BLaER1 (cell line): ENCODE measurements at regions not wholly inside any gene's neighbourhood (a gene's known extent, or its start where the extent isn't known, plus 50 kb on each side); places are given as distances from the start of the nearest gene placed in this dataset.

Experiments used
- H3K27ac ChIP-seq: shearing (Covaris generic); formaldehyde crosslinking; 2 replicates; pipeline ENCODE4 v1.8.1; 2022
- H3K27me3 ChIP-seq: shearing (Covaris generic); formaldehyde crosslinking; 2 replicates; pipeline ENCODE4 v1.8.1; 2022
- H3K36me3 ChIP-seq: shearing (Covaris generic); formaldehyde crosslinking; 2 replicates; pipeline ENCODE4 v1.8.1; 2022
- H3K4me1 ChIP-seq: shearing (Covaris generic); formaldehyde crosslinking; 2 replicates; pipeline ENCODE4 v1.8.1; 2022
- H3K4me2 ChIP-seq: shearing (Covaris generic); formaldehyde crosslinking; 2 replicates; pipeline ENCODE4 v1.8.1; 2022
- H3K4me3 ChIP-seq: shearing (Covaris generic); formaldehyde crosslinking; 2 replicates; pipeline ENCODE4 v1.8.1; 2022
- H3K9ac ChIP-seq: shearing (Covaris generic); formaldehyde crosslinking; 2 replicates; pipeline ENCODE4 v1.8.1; 2022
- H3K9me3 ChIP-seq: shearing (Covaris generic); formaldehyde crosslinking; 2 replicates; pipeline ENCODE4 v1.8.1; 2022
- H4K20me1 ChIP-seq: shearing (Covaris generic); formaldehyde crosslinking; 2 replicates; pipeline ENCODE4 v1.8.1; 2022
- Cebpa-rat ChIP-seq: shearing (Covaris generic); IDR thresholded peaks from 2 replicates; pipeline ENCODE4 v1.8.1; 2022

GRCh38 chr20:52643034-52643433, 329.1 kb upstream of the TSHZ2 start:
- Histone ChIP-seq H3K4me3 (no peak overlapping the region), H3K4me1 (peaks cover 12% of the 10 kb centered on the region)
- TF ChIP-seq Cebpa-rat = no peak

DNA sequence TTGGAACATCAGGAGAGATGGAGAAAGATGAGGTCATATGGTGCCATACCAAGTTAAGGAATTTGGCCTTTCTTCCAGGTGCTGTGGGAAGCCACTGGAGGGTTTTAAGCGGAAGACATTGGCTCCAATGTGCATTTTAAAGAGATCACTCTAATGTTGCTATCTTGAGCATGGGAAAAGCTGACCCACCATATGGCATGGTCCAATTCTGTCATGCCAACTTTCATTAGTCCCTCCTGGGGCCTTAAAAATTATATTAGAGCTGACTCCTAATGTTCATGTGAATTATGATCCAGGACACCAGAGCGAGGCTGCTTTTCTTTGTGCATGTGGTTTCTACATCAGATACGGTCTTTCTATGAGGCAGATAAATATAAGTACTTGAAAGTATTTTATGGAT, 335.0 kb upstream of the TSHZ2 start:
- no peak for TF ChIP-seq Cebpa-rat
- no peaks in the 10 kb centered on the region for H4K20me1 ChIP-seq
- no peaks in the 10 kb centered on the region for H3K36me3 ChIP-seq
- no peak overlapping the region for H3K4me2 ChIP-seq
- H3K27ac ChIP-seq = no peak overlapping the region
- H3K9me3 ChIP-seq = no peaks in the 10 kb centered on the region
- H3K4me3 ChIP-seq = no peak overlapping the region
- H3K9ac ChIP-seq = no peak overlapping the region
- no peaks in the 10 kb centered on the region for H3K27me3 ChIP-seq
- peaks cover 18% of the 10 kb centered on the region for H3K4me1 ChIP-seq

More at GRCh38 chr20:52643034-52643433, 329.1 kb upstream of the TSHZ2 start:
- no peaks in the 10 kb centered on the region for H3K36me3 ChIP-seq
- H3K27ac ChIP-seq = no peak overlapping the region
- no peak overlapping the region for H3K9ac ChIP-seq
- H3K9me3 ChIP-seq = no peaks in the 10 kb centered on the region
- H3K4me2 ChIP-seq = no peak overlapping the region
- no peaks in the 10 kb centered on the region for H3K27me3 ChIP-seq
- no peaks in the 10 kb centered on the region for H4K20me1 ChIP-seq

GRCh38 chr20:52631469-52631868, 340.7 kb upstream of the TSHZ2 start:
- Histone ChIP-seq H3K27me3 (no peaks in the 10 kb centered on the region), H3K4me3 (no peak overlapping the region), H3K4me1 (peaks cover 38% of the 10 kb centered on the region), H3K9me3 (peaks cover 5% of the 10 kb centered on the region), H3K36me3 (no peaks in the 10 kb centered on the region), H3K27ac (no peak overlapping the region), H3K9ac (no peak overlapping the region), H3K4me2 (peak overlapping the region; percentile 72), H4K20me1 (no peaks in the 10 kb centered on the region)
- no peak for TF ChIP-seq Cebpa-rat

GRCh38 chr20:52630138-52630537, 342.0 kb upstream of the TSHZ2 start:
- Histone ChIP-seq H3K36me3 (no peaks in the 10 kb centered on the region), H4K20me1 (no peaks in the 10 kb centered on the region)

GRCh38 chr20:52624281-52624680, 347.9 kb upstream of the TSHZ2 start:
- H3K4me2 ChIP-seq = no peak overlapping the region
- no peaks in the 10 kb centered on the region for H3K9me3 ChIP-seq
- H3K4me1 ChIP-seq = no peaks in the 10 kb centered on the region
- no peak overlapping the region for H3K4me3 ChIP-seq
- H3K9ac ChIP-seq = no peak overlapping the region
- no peaks in the 10 kb centered on the region for H4K20me1 ChIP-seq
- H3K36me3 ChIP-seq = no peaks in the 10 kb centered on the region
- no peak for TF ChIP-seq Cebpa-rat
- H3K27me3 ChIP-seq = no peaks in the 10 kb centered on the region
- H3K27ac ChIP-seq = no peak overlapping the region

More at GRCh38 chr20:52630138-52630537, 342.0 kb upstream of the TSHZ2 start:
- H3K4me2 ChIP-seq = peak overlapping the region; percentile 72
- H3K9ac ChIP-seq = no peak overlapping the region
- H3K27ac ChIP-seq = no peak overlapping the region
- no peak for TF ChIP-seq Cebpa-rat
- no peak overlapping the region for H3K4me3 ChIP-seq
- H3K9me3 ChIP-seq = peaks cover 5% of the 10 kb centered on the region
- H3K4me1 ChIP-seq = peaks cover 38% of the 10 kb centered on the region
- no peaks in the 10 kb centered on the region for H3K27me3 ChIP-seq

DNA sequence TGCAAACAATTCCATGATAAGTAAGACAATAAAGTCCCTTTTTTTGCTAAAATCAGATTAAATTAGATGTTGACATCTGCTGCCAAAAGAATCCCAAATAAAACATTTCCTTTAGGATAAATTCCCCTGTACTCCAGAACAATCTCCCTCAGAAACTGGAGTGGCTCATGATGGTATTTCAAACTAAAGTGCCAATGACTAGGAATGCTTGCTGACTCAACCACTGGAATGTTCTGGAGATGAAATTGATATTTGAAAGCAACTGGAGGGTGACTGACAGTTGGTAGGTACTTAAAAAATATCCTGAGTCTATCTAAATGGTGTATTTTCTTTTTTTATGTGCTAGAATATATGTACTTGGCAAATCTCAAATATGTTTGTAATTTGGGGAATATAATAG, 350.1 kb upstream of the TSHZ2 start:
- H3K4me3 ChIP-seq = no peak overlapping the region
- no peaks in the 10 kb centered on the region for H3K4me1 ChIP-seq
- no peak for TF ChIP-seq Cebpa-rat
- no peak overlapping the region for H3K9ac ChIP-seq
- no peaks in the 10 kb centered on the region for H4K20me1 ChIP-seq
- H3K36me3 ChIP-seq = no peaks in the 10 kb centered on the region
- H3K4me2 ChIP-seq = no peak overlapping the region
- no peaks in the 10 kb centered on the region for H3K27me3 ChIP-seq
- no peak overlapping the region for H3K27ac ChIP-seq
- H3K9me3 ChIP-seq = no peaks in the 10 kb centered on the region

- Histone ChIP-seq H3K9me3 (no peaks in the 10 kb centered on the region), H3K9ac (no peak overlapping the region), H3K4me1 (peaks cover 4% of the 10 kb centered on the region), H4K20me1 (no peaks in the 10 kb centered on the region), H3K27ac (no peak overlapping the region), H3K36me3 (no peaks in the 10 kb centered on the region), H3K27me3 (no peaks in the 10 kb centered on the region), H3K4me3 (no peak overlapping the region), H3K4me2 (no peak overlapping the region)
- no peak for TF ChIP-seq Cebpa-rat
Observed at GRCh38 chr20:52621401-52621800, 350.8 kb upstream of the TSHZ2 start.

DNA sequence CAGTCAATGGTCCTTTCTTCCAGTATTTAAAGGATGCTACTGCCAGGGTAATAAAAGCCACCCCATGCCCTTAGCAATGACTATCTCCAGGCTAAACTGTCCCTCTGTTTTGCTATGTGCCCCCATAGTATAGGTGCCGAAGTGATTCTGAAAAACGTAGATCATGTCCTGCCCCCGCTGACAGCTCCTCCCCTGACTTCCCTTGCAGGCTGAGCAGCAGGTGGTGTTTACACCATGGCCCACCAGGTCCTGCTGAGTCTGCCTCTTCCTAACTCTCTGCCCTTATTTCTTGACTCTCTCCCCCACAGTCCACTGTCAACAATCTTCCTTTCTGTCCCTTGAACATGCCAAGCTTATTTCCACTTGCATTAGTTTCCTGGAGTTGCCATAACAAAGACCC, 352.5 kb upstream of the TSHZ2 start:
- Histone ChIP-seq H3K4me3 (no peak overlapping the region), H3K27ac (no peak overlapping the region), H4K20me1 (no peaks in the 10 kb centered on the region), H3K9me3 (no peaks in the 10 kb centered on the region), H3K36me3 (no peaks in the 10 kb centered on the region), H3K4me1 (peaks cover 15% of the 10 kb centered on the region), H3K4me2 (no peak overlapping the region), H3K9ac (no peak overlapping the region), H3K27me3 (no peaks in the 10 kb centered on the region)
- TF ChIP-seq Cebpa-rat = no peak

DNA sequence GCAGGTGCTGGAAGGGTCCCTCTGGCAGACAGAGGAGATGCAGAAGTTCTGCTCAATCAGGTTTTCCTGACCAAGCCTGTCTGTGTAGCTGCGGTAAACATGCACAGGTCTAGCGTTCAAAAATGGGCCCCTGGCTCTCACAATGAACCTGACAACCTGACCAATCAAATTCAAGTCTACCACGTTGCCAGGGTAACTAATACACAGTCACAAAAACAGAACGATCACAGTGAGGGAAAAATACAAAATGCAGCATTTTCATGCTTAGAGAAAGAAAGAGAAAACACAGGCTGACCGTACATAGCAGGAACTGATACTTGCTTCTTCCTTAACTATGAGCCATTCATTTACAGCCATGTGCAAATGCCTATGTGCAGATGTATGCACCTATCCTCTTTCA, 353.1 kb upstream of the TSHZ2 start:
- no peaks in the 10 kb centered on the region for H3K36me3 ChIP-seq
- no peak overlapping the region for H3K9ac ChIP-seq
- no peak overlapping the region for H3K4me2 ChIP-seq
- H3K4me3 ChIP-seq = no peak overlapping the region
- H3K27me3 ChIP-seq = no peaks in the 10 kb centered on the region
- no peaks in the 10 kb centered on the region for H3K9me3 ChIP-seq
- no peaks in the 10 kb centered on the region for H4K20me1 ChIP-seq
- no peak overlapping the region for H3K27ac ChIP-seq
- H3K4me1 ChIP-seq = peaks cover 15% of the 10 kb centered on the region
- no peak for TF ChIP-seq Cebpa-rat

DNA sequence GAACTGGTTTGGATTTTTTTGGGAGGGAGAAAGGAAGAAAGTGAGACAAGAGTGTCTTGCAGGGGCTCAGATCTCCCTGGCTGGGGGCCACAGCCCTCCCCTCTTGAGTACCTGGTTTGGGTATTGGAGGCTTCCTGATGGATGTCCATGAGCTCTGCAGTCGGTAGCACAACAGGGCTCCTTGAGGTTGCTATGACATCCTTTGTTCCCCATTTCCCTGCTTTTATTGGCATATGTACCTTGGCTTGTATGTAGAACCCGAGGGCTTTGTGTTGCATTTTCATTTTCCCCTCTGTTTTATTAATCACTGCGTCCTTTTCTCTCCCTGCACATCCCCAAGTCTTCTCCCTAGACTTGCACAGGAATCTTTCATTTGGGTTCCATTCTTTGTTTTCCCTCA, 355.5 kb upstream of the TSHZ2 start:
- no peaks in the 10 kb centered on the region for H3K9me3 ChIP-seq
- no peak for TF ChIP-seq Cebpa-rat
- H3K27me3 ChIP-seq = no peaks in the 10 kb centered on the region
- H3K4me1 ChIP-seq = peaks cover 20% of the 10 kb centered on the region
- no peaks in the 10 kb centered on the region for H4K20me1 ChIP-seq
- no peaks in the 10 kb centered on the region for H3K36me3 ChIP-seq
- no peak overlapping the region for H3K9ac ChIP-seq
- peak overlapping the region; percentile 52 for H3K4me2 ChIP-seq
- H3K4me3 ChIP-seq = no peak overlapping the region
- H3K27ac ChIP-seq = 0 out of 2 replicates have a peak overlapping the region, but pooled peaks have one; percentile 32
